ENCODE measurements at regions not wholly inside any gene's neighbourhood (a gene's known extent, or its start where the extent isn't known, plus 50 kb on each side); places are given as distances from the start of the nearest gene placed in this dataset.

GRCh38 chrX:20382082-20382481 is 115.4 kb upstream of the RPS6KA3 start:
- Histone ChIP-seq H3K36me3 (ENCODE audit: control insufficient read depth, insufficient read depth, low read length) (no peaks in the 10 kb centered on the region), H3K27me3 (ENCODE audit: control insufficient read depth, insufficient read depth, low read length) (no peaks in the 10 kb centered on the region), H3K4me3 (ENCODE audit: low read depth, low read length) (no peak overlapping the region)
- no peak for DNase-seq (ENCODE audit: low read depth)
- no peak for TF ChIP-seq CTCF (IDR thresholded peaks at IDR 0.05; ENCODE audit: insufficient read depth, low read length, poor library complexity, severe bottlenecking)

GRCh38 chrX:20378233-20378920 is 111.7 kb upstream of the RPS6KA3 start:
- Histone ChIP-seq H3K36me3 (ENCODE audit: control insufficient read depth, insufficient read depth, low read length) (no peaks in the 10 kb centered on the region), H3K4me3 (ENCODE audit: low read depth, low read length) (no peak overlapping the region), H3K27me3 (ENCODE audit: control insufficient read depth, insufficient read depth, low read length) (no peaks in the 10 kb centered on the region)
- TF ChIP-seq CTCF (IDR thresholded peaks at IDR 0.05; ENCODE audit: insufficient read depth, low read length, poor library complexity, severe bottlenecking) = no peak
- DNase-seq (ENCODE audit: low read depth) = peak; percentile 28

GRCh38 chrX:20374900-20375438 is 108.3 kb upstream of the RPS6KA3 start:
- no peaks in the 10 kb centered on the region for H3K27me3 ChIP-seq (ENCODE audit: control insufficient read depth, insufficient read depth, low read length)
- no peaks in the 10 kb centered on the region for H3K36me3 ChIP-seq (ENCODE audit: control insufficient read depth, insufficient read depth, low read length)
- H3K4me3 ChIP-seq (ENCODE audit: low read depth, low read length) = no peak overlapping the region
- DNase-seq (ENCODE audit: low read depth) = no peak
- TF ChIP-seq CTCF (IDR thresholded peaks at IDR 0.05; ENCODE audit: insufficient read depth, low read length, poor library complexity, severe bottlenecking) = no peak

- no peaks in the 10 kb centered on the region for H3K27me3 ChIP-seq (ENCODE audit: control insufficient read depth, insufficient read depth, low read length)
- H3K36me3 ChIP-seq (ENCODE audit: control insufficient read depth, insufficient read depth, low read length) = no peaks in the 10 kb centered on the region
- DNase-seq (ENCODE audit: low read depth) = no peak
- no peak overlapping the region for H3K4me3 ChIP-seq (ENCODE audit: low read depth, low read length)
- TF ChIP-seq CTCF (IDR thresholded peaks at IDR 0.05; ENCODE audit: insufficient read depth, low read length, poor library complexity, severe bottlenecking) = no peak
Measured at GRCh38 chrX:20374450-20374849, 107.7 kb upstream of the RPS6KA3 start.

GRCh38 chrX:20373063-20373462 is 106.4 kb upstream of the RPS6KA3 start:
- Histone ChIP-seq H3K36me3 (ENCODE audit: control insufficient read depth, insufficient read depth, low read length) (no peaks in the 10 kb centered on the region), H3K4me3 (ENCODE audit: low read depth, low read length) (no peak overlapping the region), H3K27me3 (ENCODE audit: control insufficient read depth, insufficient read depth, low read length) (no peaks in the 10 kb centered on the region)
- DNase-seq (ENCODE audit: low read depth) = no peak
- no peak for TF ChIP-seq CTCF (IDR thresholded peaks at IDR 0.05; ENCODE audit: insufficient read depth, low read length, poor library complexity, severe bottlenecking)

GRCh38 chrX:20372533-20372932 is 105.8 kb upstream of the RPS6KA3 start:
- TF ChIP-seq CTCF (IDR thresholded peaks at IDR 0.05; ENCODE audit: insufficient read depth, low read length, poor library complexity, severe bottlenecking) = no peak
- peak; percentile 19 for DNase-seq (ENCODE audit: low read depth)

More at GRCh38 chrX:20372533-20372932, 105.8 kb upstream of the RPS6KA3 start:
- Histone ChIP-seq H3K36me3 (ENCODE audit: control insufficient read depth, insufficient read depth, low read length) (no peaks in the 10 kb centered on the region), H3K4me3 (ENCODE audit: low read depth, low read length) (no peak overlapping the region), H3K27me3 (ENCODE audit: control insufficient read depth, insufficient read depth, low read length) (no peaks in the 10 kb centered on the region)

Measured in kidney epithelial cell (primary cell).